Adrenal gland (tissue), 5 donors: ENCODE measurements at regions not wholly inside any gene's neighbourhood (a gene's known extent, or its start where the extent isn't known, plus 50 kb on each side); places are given as distances from the start of the nearest gene placed in this dataset.

ENCODE experiments used
- CTCF ChIP-seq, 6 experiments: fragments of 450-650 bp in 4 of 6; fragments of 200-600 bp in 2 of 6; sonication (generic) in 1 of 6; IDR thresholded peaks; 1 replicate in 5 of 6; 2 replicates in 1 of 6; pipeline versions ENCODE4 v1.5.1 to v1.8.0; 2016 to 2021; ENCODE audit warnings: antibody characterized with exemption in 6 of 6, mild to moderate bottlenecking in 2 of 6, moderate library complexity in 1 of 6
- POLR2A ChIP-seq, 2 donors: fragments of 450-650 bp; IDR thresholded peaks; one replicate each; pipeline ENCODE4 v1.6.1; 2017; ENCODE audit warnings: antibody characterized with exemption in 2 of 2, mild to moderate bottlenecking in 2 of 2, moderate library complexity in 1 of 2
- donor health status: DM: no; HTN: no; CAD: no.

GRCh38 chr2:184137955-184138354, 460.4 kb upstream of the ZNF804A start:
- no peak for TF ChIP-seq CTCF (IDR thresholded peaks at IDR 0.05)
- no peak for TF ChIP-seq POLR2A (IDR thresholded peaks at IDR 0.05)
